SK-N-SH treated with all-trans-retinoic acid at 6 μM for 48 hours (cell line): ENCODE measurements at regions not wholly inside any gene's neighbourhood (a gene's known extent, or its start where the extent isn't known, plus 50 kb on each side); places are given as distances from the start of the nearest gene placed in this dataset.

Experiments
- ARNTL ChIP-seq: fragments of 450-650 bp; formaldehyde crosslinking; IDR thresholded peaks from 2 replicates; pipeline ENCODE4 v1.5.0; 2020; ENCODE audit warnings: low read depth, mild to moderate bottlenecking, moderate library complexity, borderline replicate concordance
- CREB5 ChIP-seq: fragments of 250-450 bp; sonication (Bioruptor Pico); IDR thresholded peaks from 2 replicates; pipeline ENCODE4 v1.5.1; 2020; ENCODE audit warnings: low read depth, mild to moderate bottlenecking, moderate library complexity
- CSDC2 ChIP-seq: fragments of 250-450 bp; sonication (Bioruptor Pico); IDR thresholded peaks from 2 replicates; pipeline ENCODE4 v1.5.0; 2020; ENCODE audit warnings: mild to moderate bottlenecking, moderate library complexity
- GLIS3 ChIP-seq: fragments of 250-450 bp; sonication (Bioruptor Pico); IDR thresholded peaks from 2 replicates; pipeline ENCODE4 v1.5.0; 2020; ENCODE audit warnings: mild to moderate bottlenecking, moderate library complexity
- OSR1 ChIP-seq: fragments of 250-450 bp; sonication (Bioruptor Pico); IDR thresholded peaks from 2 replicates; pipeline ENCODE4 v1.8.0; 2022; ENCODE audit warnings: moderate library complexity, mild to moderate bottlenecking, inconsistent platforms
- TOX ChIP-seq: fragments of 250-450 bp; sonication (Bioruptor Pico); IDR thresholded peaks from 2 replicates; pipeline ENCODE4 v1.8.0; 2021; ENCODE audit warnings: mild to moderate bottlenecking, moderate library complexity, borderline replicate concordance
- ZNF8 ChIP-seq: fragments of 450-650 bp; formaldehyde crosslinking; IDR thresholded peaks from 2 replicates; pipeline ENCODE4 v1.5.0; 2020; ENCODE audit warnings: mild to moderate bottlenecking, moderate library complexity
- TF ChIP-seq, protein P1 (sequence below): fragments of 250-450 bp; sonication (Bioruptor Pico); IDR thresholded peaks from 2 replicates; pipeline ENCODE4 v1.8.0; 2020; ENCODE audit warnings: mild to moderate bottlenecking, moderate library complexity, borderline replicate concordance
- TF ChIP-seq, protein P2 (sequence below): fragments of 250-450 bp; sonication (Bioruptor Pico); IDR thresholded peaks from 2 replicates; pipeline ENCODE4 v1.5.1; 2021; ENCODE audit warnings: mild to moderate bottlenecking, moderate library complexity

DNA sequence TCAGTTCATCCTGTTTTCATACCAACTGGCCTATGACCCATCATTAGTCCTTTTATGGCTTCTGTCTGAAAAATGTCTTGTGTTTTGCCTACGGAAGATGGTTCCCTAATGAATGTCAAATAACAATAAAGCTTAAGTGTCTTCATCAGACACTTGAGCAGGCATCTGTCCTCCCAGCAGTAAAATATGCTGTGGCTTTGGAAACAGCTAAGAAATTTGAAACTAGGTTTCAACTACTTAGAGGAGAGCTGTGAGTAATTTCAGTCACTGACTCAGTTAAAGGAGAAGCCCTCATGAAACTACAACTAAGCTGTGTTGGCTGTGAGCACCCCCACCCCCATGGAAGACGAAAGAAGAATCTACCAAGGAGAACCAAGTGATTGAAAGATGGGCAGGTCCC, 409.4 kb upstream of the PPP2R3A start:
- TF ChIP-seq ZNF8 (CRISPR knock-in tag) (no peak), ARNTL (no peak), TOX (CRISPR knock-in tag) (no peak), CSDC2 (CRISPR knock-in tag) (no peak), GLIS3 (CRISPR knock-in tag) (no peak), OSR1 (no peak), CREB5 (no peak)
- TF ChIP-seq, protein P1, sequence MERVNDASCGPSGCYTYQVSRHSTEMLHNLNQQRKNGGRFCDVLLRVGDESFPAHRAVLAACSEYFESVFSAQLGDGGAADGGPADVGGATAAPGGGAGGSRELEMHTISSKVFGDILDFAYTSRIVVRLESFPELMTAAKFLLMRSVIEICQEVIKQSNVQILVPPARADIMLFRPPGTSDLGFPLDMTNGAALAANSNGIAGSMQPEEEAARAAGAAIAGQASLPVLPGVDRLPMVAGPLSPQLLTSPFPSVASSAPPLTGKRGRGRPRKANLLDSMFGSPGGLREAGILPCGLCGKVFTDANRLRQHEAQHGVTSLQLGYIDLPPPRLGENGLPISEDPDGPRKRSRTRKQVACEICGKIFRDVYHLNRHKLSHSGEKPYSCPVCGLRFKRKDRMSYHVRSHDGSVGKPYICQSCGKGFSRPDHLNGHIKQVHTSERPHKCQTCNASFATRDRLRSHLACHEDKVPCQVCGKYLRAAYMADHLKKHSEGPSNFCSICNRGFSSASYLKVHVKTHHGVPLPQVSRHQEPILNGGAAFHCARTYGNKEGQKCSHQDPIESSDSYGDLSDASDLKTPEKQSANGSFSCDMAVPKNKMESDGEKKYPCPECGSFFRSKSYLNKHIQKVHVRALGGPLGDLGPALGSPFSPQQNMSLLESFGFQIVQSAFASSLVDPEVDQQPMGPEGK (CRISPR knock-in tag): no peak
- TF ChIP-seq, protein P2, sequence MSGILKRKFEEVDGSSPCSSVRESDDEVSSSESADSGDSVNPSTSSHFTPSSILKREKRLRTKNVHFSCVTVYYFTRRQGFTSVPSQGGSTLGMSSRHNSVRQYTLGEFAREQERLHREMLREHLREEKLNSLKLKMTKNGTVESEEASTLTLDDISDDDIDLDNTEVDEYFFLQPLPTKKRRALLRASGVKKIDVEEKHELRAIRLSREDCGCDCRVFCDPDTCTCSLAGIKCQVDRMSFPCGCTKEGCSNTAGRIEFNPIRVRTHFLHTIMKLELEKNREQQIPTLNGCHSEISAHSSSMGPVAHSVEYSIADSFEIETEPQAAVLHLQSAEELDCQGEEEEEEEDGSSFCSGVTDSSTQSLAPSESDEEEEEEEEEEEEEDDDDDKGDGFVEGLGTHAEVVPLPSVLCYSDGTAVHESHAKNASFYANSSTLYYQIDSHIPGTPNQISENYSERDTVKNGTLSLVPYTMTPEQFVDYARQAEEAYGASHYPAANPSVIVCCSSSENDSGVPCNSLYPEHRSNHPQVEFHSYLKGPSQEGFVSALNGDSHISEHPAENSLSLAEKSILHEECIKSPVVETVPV (CRISPR knock-in tag): no peak
